Limb (tissue), 2 donors: ENCODE measurements at regions not wholly inside any gene's neighbourhood (a gene's known extent, or its start where the extent isn't known, plus 50 kb on each side); places are given as distances from the start of the nearest gene placed in this dataset.
A peak's percentile ranks its signal among the peaks of the same experiment; 100 is the strongest.
"Not testable (repeated sequence)": the region's sequence is repeated elsewhere in the genome, so short reads cannot be mapped to it uniquely, and the experiment has no call there.

Experiments used
- DNase-seq, 2 donors: peaks; one replicate each; pipeline ENCODE4 v3.0.0-alpha.2; 2016; ENCODE audit errors: extremely low spot score in 2 of 2

- no peak for DNase-seq
These were observed 893.3 kb upstream of the TMEFF2 start for GRCh38 chr2:193088026-193088425.

GRCh38 chr2:193076995-193077394 is 882.3 kb upstream of the TMEFF2 start:
- no peak for DNase-seq

DNA sequence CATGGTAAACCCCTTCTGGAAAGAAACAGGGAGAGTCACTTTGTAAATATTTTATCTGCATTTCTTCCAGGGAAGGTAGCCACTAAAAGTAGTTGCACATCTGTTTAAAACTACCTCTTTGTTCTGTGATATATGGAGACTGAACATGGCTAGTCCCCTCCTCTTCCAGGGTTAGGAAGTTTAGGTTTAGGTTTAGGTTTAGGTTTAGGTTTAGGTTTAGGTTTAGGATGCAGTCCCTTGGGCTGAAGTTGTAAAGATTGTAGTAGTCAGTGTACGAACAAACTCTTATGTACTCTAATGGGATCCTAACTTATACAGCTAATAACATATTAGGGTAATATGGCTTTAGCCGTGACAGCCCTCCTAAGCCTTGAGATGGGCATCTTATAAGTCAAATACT is 880.2 kb upstream of the TMEFF2 start:
- DNase-seq: no peak

DNA sequence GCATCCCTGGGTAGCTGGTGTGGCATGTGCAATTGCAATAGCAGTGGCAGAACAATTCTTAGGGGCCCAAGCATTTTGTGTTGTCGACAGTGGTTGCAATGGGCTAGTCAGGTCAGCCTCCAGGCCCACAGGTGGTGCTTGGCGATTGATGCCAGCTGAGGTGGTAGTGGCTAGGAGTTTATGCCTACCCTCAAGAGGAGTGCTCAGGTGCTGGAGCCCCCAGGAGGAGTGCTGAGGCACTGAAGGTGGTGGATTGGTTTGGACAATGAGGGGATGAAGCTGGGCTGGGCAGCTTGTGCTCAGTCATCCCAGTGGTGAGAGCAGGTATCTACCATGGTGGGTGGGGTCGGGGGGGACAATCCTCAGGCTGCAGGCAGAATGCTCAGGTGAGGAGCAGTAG is 877.9 kb upstream of the TMEFF2 start:
- DNase-seq: peak in 1 of 2 donors; percentile 16

GRCh38 chr2:193025556-193025955 is 830.8 kb upstream of the TMEFF2 start:
- not testable (repeated sequence) for DNase-seq

DNA sequence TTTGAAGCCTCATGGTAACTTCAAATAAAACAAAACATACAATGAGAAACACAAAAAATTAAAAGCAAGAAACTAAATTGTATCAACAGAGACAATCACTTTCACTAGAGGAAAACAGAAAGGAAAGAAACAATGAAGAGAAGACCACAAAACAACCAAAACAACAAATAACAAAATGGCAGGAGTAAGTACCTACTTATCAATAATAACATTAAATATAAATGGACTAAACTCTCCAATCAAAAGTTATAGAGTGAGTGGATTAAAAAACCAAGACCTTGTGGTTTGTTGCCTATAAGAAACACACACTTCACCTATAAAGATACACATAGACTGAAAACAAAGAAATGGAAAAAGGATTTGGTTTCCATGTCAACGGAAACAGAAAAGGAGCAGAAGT is 830.1 kb upstream of the TMEFF2 start:
- DNase-seq: no peak

DNA sequence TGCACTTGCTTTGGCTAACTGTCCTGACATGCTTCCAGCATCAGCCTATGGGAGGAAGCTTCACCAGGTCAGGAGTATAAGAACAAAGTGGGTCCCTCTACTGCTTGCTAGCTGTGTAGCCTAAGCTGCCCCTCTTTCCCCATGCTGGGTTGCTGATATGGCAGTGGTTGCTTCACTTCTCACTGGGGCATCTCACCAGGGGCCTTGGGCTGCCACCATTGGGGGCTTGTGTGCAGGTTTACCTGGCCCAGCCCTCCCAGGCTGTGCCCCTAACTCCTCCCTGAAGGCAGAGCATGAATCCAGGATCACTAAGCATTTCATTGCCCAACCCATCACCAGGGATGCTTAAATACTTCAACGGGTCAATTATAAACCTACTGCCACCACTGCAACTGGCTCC is 817.1 kb upstream of the TMEFF2 start:
- no peak for DNase-seq

- DNase-seq: no peak
These were observed 798.3 kb upstream of the TMEFF2 start for GRCh38 chr2:192993059-192993458.

DNA sequence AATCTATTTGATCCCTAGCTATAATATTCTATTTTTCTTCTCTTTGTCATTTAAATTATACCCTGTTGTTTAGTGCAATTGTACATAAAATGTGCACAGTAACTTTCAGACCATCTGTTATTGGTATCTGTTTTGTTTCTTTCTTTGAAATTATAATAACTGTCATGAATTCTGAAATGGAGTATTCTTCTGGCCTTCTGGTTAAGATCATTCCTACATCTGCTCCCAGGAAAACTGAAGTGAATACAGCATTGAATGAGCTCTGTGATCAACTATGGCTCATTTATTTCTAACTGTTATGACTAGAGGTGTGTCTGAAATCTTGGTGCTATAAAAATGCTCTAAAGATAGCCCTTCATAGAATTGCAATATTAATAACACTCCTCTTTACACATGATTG is 788.4 kb upstream of the TMEFF2 start:
- DNase-seq: no peak

- DNase-seq: peak; percentile 42 to 84
These were observed 783.7 kb upstream of the TMEFF2 start for GRCh38 chr2:192978395-192978794.

- no peak for DNase-seq
These were observed 777.2 kb upstream of the TMEFF2 start for GRCh38 chr2:192971981-192972380.

GRCh38 chr2:192969055-192969454 is 774.3 kb upstream of the TMEFF2 start:
- no peak for DNase-seq

GRCh38 chr2:192960945-192961344 is 766.2 kb upstream of the TMEFF2 start:
- no peak for DNase-seq

- not testable (repeated sequence) for DNase-seq
These were observed 763.9 kb upstream of the TMEFF2 start for GRCh38 chr2:192958615-192959014.

DNA sequence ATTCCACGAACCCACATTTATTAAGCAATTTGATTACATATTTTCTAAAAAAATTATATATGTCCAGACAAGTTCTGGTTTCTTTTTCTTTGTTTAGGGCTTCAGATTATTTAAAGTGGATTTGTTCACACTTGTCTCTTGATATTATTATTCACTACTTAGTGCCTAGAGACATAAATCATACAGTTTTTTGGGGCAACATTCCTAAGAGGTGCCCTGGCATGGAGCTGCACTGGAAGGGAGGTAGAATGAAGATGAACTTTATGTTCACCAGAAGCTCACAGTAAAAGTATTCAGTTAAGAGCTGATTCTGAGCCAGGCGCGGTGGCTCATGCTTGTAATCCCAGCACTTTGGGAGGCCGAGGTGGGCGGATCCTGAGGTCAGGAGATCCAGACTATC is 762.7 kb upstream of the TMEFF2 start:
- no peak for DNase-seq

GRCh38 chr2:192953116-192953515 is 758.4 kb upstream of the TMEFF2 start:
- DNase-seq: no peak

DNA sequence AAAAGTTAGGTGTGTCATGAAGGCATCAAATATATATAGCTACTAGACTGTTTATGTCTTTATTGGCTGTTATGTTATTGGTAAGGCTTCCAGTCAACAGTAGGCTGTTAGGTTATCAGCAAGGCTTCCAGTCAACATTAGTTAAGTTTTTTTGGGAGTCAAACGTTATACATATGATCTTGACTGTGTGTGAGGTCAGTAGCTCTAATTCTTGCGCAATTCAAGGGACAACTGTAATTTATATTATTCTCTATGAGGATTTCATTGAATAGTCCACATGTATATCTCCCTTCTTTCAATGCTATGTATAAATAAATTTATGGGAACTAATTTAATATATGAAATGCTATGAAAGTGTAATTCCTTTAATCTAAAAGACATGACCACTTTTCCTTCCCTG is 757.5 kb upstream of the TMEFF2 start:
- DNase-seq: no peak

GRCh38 chr2:192948316-192948715 is 753.6 kb upstream of the TMEFF2 start:
- DNase-seq: peak in 1 of 2 donors; percentile 27

DNA sequence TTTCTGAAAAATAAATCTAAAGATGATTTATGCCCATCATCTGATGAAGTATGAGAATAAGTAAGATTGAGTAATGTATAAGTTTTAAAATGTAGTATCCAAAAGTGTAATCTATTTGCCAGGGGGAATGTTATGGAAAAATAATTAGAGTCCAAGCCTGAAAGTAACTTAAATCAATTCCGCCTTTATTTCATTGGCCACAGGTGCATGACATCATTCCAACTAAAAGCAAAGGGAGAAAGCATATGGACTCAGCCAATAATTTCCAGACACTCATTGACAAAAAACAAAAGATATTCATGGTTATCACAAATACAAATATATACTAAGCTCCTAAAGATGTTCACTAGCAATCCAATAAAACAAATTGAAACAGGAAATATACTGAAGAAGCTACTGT is 752.6 kb upstream of the TMEFF2 start:
- no peak for DNase-seq

GRCh38 chr2:192940767-192941166 is 746.0 kb upstream of the TMEFF2 start:
- no peak for DNase-seq

DNA sequence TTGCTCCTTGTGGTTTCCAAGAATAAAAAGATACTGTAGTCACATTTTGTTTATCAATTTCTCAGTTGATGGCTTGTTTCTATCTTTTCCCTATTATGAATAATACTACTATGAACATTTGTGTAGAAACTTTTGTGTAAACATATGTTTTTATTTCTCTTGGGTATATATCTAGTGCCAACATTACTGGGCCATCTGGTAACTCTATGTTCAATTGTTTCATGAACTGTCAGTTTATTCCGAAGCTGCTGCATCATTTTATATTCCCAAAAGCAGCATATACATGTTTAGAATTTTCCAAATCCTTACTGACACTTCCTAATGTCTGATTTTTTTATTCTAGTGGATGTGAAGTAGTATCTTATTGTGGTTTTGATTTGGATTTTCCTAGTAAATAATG is 737.6 kb upstream of the TMEFF2 start:
- DNase-seq: no peak

- DNase-seq: not testable (repeated sequence)
These were observed 726.9 kb upstream of the TMEFF2 start for GRCh38 chr2:192921631-192922030.

GRCh38 chr2:192901446-192901845 is 706.7 kb upstream of the TMEFF2 start:
- no peak for DNase-seq

GRCh38 chr2:192899466-192899865 is 704.7 kb upstream of the TMEFF2 start:
- DNase-seq: no peak
